GM12874 (cell line): ENCODE measurements at regions not wholly inside any gene's neighbourhood (a gene's known extent, or its start where the extent isn't known, plus 50 kb on each side); places are given as distances from the start of the nearest gene placed in this dataset.

ENCODE experiments used
- TF ChIP-seq, protein P1 (sequence below): IDR thresholded peaks from 2 replicates; pipeline ENCODE4 v1.5.1; 2011; ENCODE audit warnings: low read depth, mild to moderate bottlenecking, control low read depth, low read length, moderate library complexity; ENCODE audit not compliant: insufficient read depth

DNA sequence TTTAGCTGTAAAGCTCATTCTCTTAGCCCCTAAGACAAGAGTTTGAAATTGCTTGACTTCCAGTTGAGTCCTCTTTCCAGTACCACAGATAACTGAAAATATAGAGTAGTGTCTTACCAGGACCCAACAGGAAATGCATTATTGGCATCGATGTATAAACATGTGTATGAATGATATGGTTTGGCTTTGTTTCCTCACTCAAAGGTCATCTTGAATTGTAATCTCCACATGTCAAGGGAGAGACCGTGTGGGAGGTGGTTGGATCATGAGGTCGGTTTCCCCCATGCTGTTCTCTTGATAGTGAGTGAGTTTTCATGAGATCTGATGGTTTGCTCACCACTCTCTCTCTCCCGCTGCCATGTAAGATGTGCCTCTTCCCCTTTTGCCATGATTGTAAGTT lies 745.0 kb downstream of the TMEM182 start:
- TF ChIP-seq, protein P1, sequence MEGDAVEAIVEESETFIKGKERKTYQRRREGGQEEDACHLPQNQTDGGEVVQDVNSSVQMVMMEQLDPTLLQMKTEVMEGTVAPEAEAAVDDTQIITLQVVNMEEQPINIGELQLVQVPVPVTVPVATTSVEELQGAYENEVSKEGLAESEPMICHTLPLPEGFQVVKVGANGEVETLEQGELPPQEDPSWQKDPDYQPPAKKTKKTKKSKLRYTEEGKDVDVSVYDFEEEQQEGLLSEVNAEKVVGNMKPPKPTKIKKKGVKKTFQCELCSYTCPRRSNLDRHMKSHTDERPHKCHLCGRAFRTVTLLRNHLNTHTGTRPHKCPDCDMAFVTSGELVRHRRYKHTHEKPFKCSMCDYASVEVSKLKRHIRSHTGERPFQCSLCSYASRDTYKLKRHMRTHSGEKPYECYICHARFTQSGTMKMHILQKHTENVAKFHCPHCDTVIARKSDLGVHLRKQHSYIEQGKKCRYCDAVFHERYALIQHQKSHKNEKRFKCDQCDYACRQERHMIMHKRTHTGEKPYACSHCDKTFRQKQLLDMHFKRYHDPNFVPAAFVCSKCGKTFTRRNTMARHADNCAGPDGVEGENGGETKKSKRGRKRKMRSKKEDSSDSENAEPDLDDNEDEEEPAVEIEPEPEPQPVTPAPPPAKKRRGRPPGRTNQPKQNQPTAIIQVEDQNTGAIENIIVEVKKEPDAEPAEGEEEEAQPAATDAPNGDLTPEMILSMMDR: no peak

DNA sequence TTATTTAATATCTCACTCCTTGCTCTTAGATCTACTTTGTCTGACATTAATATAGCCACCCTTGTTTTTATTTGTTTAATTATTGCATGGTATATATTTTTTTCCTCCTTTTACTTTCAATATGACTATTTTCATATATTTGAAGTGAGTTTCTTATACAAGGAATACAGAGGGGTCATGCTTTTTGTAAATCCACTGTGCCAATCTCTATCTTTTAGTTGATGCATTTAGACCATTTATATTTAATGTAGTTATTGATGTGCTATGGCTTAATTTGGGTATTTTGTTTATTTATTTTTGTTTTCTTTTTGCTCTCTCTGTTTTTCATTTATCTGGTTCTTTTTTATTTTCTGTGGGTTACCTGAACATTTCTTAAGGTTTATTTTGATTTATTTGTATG lies 750.6 kb downstream of the TMEM182 start:
- TF ChIP-seq, protein P1: no peak

DNA sequence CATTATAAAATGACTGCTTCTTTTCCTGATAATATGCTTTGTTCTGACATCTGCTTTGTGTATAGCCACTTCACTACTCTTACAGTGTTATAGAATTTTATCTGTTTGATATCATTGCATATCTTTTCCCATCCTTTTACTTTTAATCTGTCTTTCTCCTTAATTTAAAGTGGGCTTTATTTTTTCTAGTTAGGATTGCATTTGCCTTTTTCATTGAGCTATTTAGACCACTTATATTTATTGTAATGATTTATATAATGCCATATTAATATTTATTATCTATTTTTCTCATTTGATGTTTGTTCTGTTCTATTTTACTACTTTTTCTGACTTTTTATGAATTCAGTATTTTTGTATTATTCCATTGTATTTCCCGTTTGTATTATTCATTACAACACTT lies 758.7 kb downstream of the TMEM182 start:
- TF ChIP-seq, protein P1: no peak

DNA sequence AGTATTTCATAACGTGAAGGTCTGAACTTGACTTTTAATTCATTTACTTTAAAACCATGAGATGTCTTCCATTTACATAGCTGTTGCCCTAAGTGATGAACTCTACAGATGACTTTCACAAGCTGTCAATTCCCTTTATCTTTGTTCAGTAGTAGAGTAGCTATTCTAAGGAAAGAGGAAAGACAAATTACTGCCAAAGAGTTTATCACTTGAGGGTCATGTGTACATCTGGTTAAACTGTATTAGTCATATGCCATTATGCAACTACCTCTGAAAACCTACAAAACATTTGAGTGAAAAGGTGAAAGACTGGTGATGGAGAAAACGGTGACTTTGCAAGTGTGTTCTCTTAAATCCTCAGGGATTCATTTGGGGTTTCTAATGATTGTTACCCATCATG lies 763.9 kb downstream of the TMEM182 start:
- TF ChIP-seq, protein P1: no peak

DNA sequence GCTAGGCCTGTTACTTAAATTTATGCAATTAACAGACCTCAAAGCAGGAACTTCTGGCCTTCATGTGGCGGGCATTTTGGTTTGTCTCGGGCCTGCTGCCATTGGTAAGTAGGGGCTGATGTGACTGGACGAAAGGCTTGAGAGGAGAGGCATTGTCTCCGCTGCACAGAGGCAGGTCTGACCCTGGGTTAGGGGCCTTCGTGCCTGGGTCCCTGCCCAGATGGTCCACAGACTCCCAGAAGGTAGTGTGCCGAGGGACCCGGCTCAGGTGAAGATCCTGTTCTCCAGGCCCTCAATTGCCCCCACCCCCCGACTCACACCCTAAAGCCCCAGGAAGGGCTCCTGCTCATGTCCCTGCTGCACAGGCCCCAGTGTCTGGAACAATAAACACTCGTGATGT lies 764.9 kb downstream of the TMEM182 start:
- TF ChIP-seq, protein P1: no peak

DNA sequence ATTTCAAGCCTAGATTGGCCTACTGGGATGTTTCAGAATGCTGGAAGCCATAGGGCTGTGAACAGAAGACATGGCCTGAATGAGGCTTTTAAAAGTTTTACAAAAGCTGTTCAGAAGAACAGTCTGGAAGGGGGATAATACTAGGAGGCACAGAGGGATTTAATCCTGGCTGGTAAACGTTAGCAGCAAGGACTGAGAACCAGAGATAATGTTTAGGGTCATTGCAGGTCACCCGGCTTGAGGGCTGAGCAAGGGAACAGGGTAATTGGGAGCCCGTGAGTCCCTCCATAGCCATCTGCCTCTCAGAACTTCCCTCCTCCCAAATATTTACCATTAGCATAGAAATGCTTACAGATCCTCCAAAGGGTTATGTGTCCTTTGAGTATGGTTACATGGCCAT lies 765.4 kb downstream of the TMEM182 start:
- TF ChIP-seq, protein P1: no peak

DNA sequence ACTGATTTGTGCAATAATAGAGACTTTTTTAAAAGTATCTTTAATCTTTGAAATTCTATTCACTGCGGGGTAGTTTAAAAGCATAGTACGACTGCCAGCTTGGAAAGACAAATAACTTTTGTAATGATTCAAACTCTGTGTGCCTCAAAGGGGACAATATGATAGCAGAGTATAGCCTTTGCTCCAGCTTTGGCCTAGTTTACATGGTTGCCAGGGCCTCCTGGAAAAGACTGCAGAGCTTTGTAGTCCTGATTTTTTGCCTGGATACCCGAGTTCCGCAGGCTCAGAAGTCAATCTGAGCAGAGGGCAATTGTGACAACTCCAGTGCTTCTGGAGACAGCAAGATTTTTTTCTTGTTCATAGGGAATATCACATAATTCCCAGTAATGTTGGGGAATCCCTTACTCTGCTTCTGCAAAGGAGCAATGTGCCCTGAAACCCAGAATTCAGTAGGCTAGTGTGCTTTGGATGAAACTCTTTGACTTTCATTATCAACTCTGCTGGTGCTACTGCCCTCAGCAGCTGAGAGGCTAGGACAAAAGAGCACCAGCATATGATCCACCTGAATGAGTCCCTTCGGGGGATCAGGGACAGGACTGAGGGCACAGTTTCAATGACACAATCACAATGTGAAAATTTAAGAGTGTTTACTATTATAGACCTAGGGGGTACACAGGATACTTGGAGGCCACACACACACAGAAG lies 768.1 kb downstream of the TMEM182 start:
- TF ChIP-seq, protein P1: no peak
